Neural cell (in vitro differentiated cells): ENCODE measurements at regions not wholly inside any gene's neighbourhood (a gene's known extent, or its start where the extent isn't known, plus 50 kb on each side); places are given as distances from the start of the nearest gene placed in this dataset.

Experiments used
- H2AFZ ChIP-seq: fragments of 200-600, 300-800 bp; sonication (generic), shearing (Covaris generic); 2 replicates; pipeline ENCODE4 v1.6.0; 2014; ENCODE audit warnings: low read depth, mild to moderate bottlenecking, antibody characterized with exemption, low read length, moderate library complexity
- H3F3A ChIP-seq: fragments of 200-600 bp; shearing (Covaris generic); 2 replicates; pipeline ENCODE4 v1.6.1; 2016; ENCODE audit warnings: mild to moderate bottlenecking, moderate library complexity, mixed read lengths, antibody characterized with exemption, low read length; ENCODE audit not compliant: insufficient read depth, poor library complexity, severe bottlenecking
- H3K27ac ChIP-seq: fragments of 200-600, 300-800 bp; sonication (generic), shearing (Covaris generic); 2 replicates; pipeline ENCODE4 v1.5.1; 2014; ENCODE audit warnings: mild to moderate bottlenecking, low read length, moderate library complexity
- H3K27me3 ChIP-seq: fragments of 300-800, 200-600 bp; sonication (generic), shearing (Covaris generic); 2 replicates; pipeline ENCODE4 v1.6.0; 2014; ENCODE audit warnings: mild to moderate bottlenecking, low read depth, low read length, moderate library complexity; ENCODE audit not compliant: insufficient read depth
- H3K36me3 ChIP-seq: fragments of 300-800, 200-600 bp; sonication (generic), shearing (Covaris generic); 2 replicates; pipeline ENCODE4 v1.5.1; 2014; ENCODE audit warnings: mild to moderate bottlenecking, antibody characterized with exemption, low read length, moderate library complexity; ENCODE audit not compliant: insufficient read depth
- H3K4me2 ChIP-seq: fragments of 300-800, 200-600 bp; sonication (generic), shearing (Covaris generic); 2 replicates; pipeline ENCODE4 v1.6.0; 2014; ENCODE audit warnings: mild to moderate bottlenecking, low read length
- H3K4me3 ChIP-seq: fragments of 300-800, 200-600 bp; sonication (generic), shearing (Covaris generic); 2 replicates; pipeline ENCODE4 v1.5.1; 2014; ENCODE audit warnings: mild to moderate bottlenecking, low read length, moderate library complexity
- H3K79me2 ChIP-seq: fragments of 200-600 bp; shearing (Covaris generic); replicated peaks from 2 replicates; pipeline ENCODE4 v1.6.0; 2014; ENCODE audit warnings: mild to moderate bottlenecking, low read length, moderate library complexity; ENCODE audit not compliant: insufficient read depth
- H3K9ac ChIP-seq: fragments of 300-800, 200-600 bp; sonication (generic), shearing (Covaris generic); 2 replicates; pipeline ENCODE4 v1.6.1; 2016; ENCODE audit warnings: mild to moderate bottlenecking, low read length, mixed read lengths
- H3K9me2 ChIP-seq: fragments of 200-600 bp; shearing (Covaris generic); 2 replicates; pipeline ENCODE4 v1.6.1; 2016; ENCODE audit warnings: mild to moderate bottlenecking, low read length, mixed read lengths; ENCODE audit not compliant: insufficient read depth
- H3K9me3 ChIP-seq: fragments of 200-600, 300-800 bp; sonication (generic), shearing (Covaris generic); 2 replicates; pipeline ENCODE4 v1.6.1; 2016; ENCODE audit warnings: mild to moderate bottlenecking, mixed run types, low read length, moderate library complexity, mixed read lengths
- H4K20me1 ChIP-seq: fragments of 200-600 bp; shearing (Covaris generic); 2 replicates; pipeline ENCODE4 v1.6.1; 2016; ENCODE audit warnings: mild to moderate bottlenecking, mixed run types; ENCODE audit not compliant: insufficient read depth
- EP300 ChIP-seq: fragments of 450-650 bp; conservative IDR thresholded peaks from 2 replicates; pipeline ENCODE4 v1.6.1; 2014; ENCODE audit warnings: antibody characterized with exemption, mild to moderate bottlenecking, moderate library complexity; ENCODE audit not compliant: poor library complexity, severe bottlenecking
- EZH2 ChIP-seq: fragments of 200-600, 300-800 bp; shearing (Covaris generic), sonication (generic); IDR thresholded peaks from 2 replicates; pipeline ENCODE4 v1.6.1; 2014; ENCODE audit warnings: antibody characterized with exemption, low read length, borderline replicate concordance, mild to moderate bottlenecking; ENCODE audit not compliant: insufficient read depth, poor library complexity, severe bottlenecking
- MXI1 ChIP-seq: fragments of 450-650 bp; conservative IDR thresholded peaks from 2 replicates; pipeline ENCODE4 v1.6.1; 2014; ENCODE audit warnings: antibody characterized with exemption, mild to moderate bottlenecking; ENCODE audit not compliant: poor library complexity, severe bottlenecking
- POLR2AphosphoS5 ChIP-seq: IDR thresholded peaks from 2 replicates; pipeline ENCODE4 v1.6.1; 2012
- RAD21 ChIP-seq: fragments of 450-650 bp; conservative IDR thresholded peaks from 2 replicates; pipeline ENCODE4 v1.6.1; 2014; ENCODE audit warnings: antibody characterized with exemption, mild to moderate bottlenecking, moderate library complexity
- SMC3 ChIP-seq: fragments of 450-650 bp; conservative IDR thresholded peaks from 2 replicates; pipeline ENCODE4 v1.6.1; 2014; ENCODE audit warnings: antibody characterized with exemption, mild to moderate bottlenecking, moderate library complexity; ENCODE audit not compliant: poor library complexity
- TAF1 ChIP-seq: IDR thresholded peaks from 2 replicates; pipeline ENCODE4 v1.6.1; 2012; ENCODE audit warnings: low read depth
- TF ChIP-seq, protein P1 (sequence below): fragments of 450-650 bp; IDR thresholded peaks from 2 replicates; pipeline ENCODE4 v1.5.1; 2014; ENCODE audit warnings: antibody characterized with exemption, mild to moderate bottlenecking, moderate library complexity; ENCODE audit not compliant: poor library complexity, severe bottlenecking
- TF ChIP-seq, protein P2 (sequence below): IDR thresholded peaks from 2 replicates; pipeline ENCODE4 v1.6.1; 2012; ENCODE audit warnings: borderline replicate concordance

DNA sequence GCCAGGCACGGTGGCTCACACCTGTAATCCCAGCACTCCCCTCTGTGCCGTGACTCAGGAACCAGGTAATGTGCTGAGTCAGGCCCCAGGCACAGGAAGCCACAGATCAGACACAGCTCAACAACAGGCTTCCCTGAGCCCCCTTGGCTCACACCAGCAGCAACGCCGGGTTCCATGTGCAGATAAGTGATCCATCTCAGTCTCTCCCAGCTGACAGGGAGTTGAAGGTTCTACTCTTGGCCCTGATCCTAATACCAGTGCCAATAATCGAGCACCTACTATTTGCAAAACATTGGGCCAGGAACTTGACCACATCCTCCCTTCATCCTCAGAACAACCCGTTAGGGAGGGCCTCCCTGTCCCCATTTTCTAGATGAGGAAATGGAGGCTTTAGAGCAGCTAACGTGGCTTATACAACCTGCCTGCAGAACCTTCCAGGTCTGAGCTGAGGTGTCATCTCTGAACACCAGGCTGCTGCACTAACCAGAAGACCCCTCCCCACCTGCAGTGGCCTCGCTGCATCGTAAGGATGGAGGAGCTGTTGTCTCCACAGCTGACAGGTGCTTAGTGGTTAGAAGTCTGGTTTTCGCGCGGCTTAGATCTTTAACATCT is 64.8 kb upstream of the AMZ2 start:
- Histone ChIP-seq H2AFZ (no peak overlapping the region), H3K27me3 (no peaks in the 10 kb centered on the region), H3K9ac (no peak overlapping the region), H3K4me3 (no peak overlapping the region), H3K36me3 (no peaks in the 10 kb centered on the region), H3K79me2 (no peaks in the 10 kb centered on the region), H3F3A (no peaks in the 10 kb centered on the region), H3K9me2 (no peaks in the 10 kb centered on the region), H3K4me2 (no peak overlapping the region), H3K9me3 (no peaks in the 10 kb centered on the region), H4K20me1 (no peaks in the 10 kb centered on the region), H3K27ac (no peak overlapping the region)
- TF ChIP-seq POLR2AphosphoS5: no peak
- no peak for TF ChIP-seq EZH2
- TF ChIP-seq, protein P1, sequence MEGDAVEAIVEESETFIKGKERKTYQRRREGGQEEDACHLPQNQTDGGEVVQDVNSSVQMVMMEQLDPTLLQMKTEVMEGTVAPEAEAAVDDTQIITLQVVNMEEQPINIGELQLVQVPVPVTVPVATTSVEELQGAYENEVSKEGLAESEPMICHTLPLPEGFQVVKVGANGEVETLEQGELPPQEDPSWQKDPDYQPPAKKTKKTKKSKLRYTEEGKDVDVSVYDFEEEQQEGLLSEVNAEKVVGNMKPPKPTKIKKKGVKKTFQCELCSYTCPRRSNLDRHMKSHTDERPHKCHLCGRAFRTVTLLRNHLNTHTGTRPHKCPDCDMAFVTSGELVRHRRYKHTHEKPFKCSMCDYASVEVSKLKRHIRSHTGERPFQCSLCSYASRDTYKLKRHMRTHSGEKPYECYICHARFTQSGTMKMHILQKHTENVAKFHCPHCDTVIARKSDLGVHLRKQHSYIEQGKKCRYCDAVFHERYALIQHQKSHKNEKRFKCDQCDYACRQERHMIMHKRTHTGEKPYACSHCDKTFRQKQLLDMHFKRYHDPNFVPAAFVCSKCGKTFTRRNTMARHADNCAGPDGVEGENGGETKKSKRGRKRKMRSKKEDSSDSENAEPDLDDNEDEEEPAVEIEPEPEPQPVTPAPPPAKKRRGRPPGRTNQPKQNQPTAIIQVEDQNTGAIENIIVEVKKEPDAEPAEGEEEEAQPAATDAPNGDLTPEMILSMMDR: no peak
- no peak for TF ChIP-seq RAD21
- TF ChIP-seq EP300: no peak
- TF ChIP-seq TAF1: no peak
- no peak for TF ChIP-seq MXI1
- TF ChIP-seq, protein P2, sequence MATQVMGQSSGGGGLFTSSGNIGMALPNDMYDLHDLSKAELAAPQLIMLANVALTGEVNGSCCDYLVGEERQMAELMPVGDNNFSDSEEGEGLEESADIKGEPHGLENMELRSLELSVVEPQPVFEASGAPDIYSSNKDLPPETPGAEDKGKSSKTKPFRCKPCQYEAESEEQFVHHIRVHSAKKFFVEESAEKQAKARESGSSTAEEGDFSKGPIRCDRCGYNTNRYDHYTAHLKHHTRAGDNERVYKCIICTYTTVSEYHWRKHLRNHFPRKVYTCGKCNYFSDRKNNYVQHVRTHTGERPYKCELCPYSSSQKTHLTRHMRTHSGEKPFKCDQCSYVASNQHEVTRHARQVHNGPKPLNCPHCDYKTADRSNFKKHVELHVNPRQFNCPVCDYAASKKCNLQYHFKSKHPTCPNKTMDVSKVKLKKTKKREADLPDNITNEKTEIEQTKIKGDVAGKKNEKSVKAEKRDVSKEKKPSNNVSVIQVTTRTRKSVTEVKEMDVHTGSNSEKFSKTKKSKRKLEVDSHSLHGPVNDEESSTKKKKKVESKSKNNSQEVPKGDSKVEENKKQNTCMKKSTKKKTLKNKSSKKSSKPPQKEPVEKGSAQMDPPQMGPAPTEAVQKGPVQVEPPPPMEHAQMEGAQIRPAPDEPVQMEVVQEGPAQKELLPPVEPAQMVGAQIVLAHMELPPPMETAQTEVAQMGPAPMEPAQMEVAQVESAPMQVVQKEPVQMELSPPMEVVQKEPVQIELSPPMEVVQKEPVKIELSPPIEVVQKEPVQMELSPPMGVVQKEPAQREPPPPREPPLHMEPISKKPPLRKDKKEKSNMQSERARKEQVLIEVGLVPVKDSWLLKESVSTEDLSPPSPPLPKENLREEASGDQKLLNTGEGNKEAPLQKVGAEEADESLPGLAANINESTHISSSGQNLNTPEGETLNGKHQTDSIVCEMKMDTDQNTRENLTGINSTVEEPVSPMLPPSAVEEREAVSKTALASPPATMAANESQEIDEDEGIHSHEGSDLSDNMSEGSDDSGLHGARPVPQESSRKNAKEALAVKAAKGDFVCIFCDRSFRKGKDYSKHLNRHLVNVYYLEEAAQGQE: no peak
- no peak for TF ChIP-seq SMC3

DNA sequence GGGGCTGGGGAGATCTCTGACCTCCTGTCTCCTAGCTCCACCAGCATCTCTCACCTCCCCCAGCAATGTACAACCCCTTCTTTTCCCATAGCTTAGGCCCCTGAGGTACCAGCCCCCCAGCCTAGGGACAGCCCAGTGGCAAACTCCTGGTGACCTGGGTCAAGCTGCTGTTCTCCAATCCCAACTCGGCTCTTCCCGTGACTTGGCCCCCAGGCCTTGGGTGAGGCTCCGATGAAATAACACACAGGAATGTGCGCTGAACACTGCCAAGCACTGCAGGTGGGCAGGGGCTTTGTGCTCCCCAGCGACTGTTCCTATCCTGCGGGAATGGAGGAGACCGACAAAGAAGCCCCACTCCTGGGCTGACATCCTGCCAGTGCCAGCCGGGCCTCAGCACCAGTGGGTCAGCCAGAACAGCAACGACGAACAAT is 63.7 kb upstream of the AMZ2 start:
- H3K9ac ChIP-seq: no peak overlapping the region
- no peaks in the 10 kb centered on the region for H3F3A ChIP-seq
- H3K36me3 ChIP-seq: no peaks in the 10 kb centered on the region
- TF ChIP-seq POLR2AphosphoS5 (no peak), MXI1 (no peak), EP300 (no peak), TAF1 (no peak), EZH2 (no peak), SMC3 (no peak), RAD21 (no peak)
- TF ChIP-seq, protein P2: no peak
- TF ChIP-seq, protein P1: no peak
- no peak overlapping the region for H3K27ac ChIP-seq
- H3K9me3 ChIP-seq: no peaks in the 10 kb centered on the region
- H3K4me2 ChIP-seq: no peak overlapping the region
- H3K4me3 ChIP-seq: no peak overlapping the region
- H2AFZ ChIP-seq: no peak overlapping the region
- H4K20me1 ChIP-seq: no peaks in the 10 kb centered on the region
- no peaks in the 10 kb centered on the region for H3K9me2 ChIP-seq
- no peaks in the 10 kb centered on the region for H3K79me2 ChIP-seq
- no peaks in the 10 kb centered on the region for H3K27me3 ChIP-seq
